CD4-positive, alpha-beta memory T cell (primary cell): ENCODE measurements at regions not wholly inside any gene's neighbourhood (a gene's known extent, or its start where the extent isn't known, plus 50 kb on each side); places are given as distances from the start of the nearest gene placed in this dataset.

ENCODE experiments used
- CTCF ChIA-PET: fragments of 350-600 bp; sonication (Branson Sonifier 250); formaldehyde crosslinking; loops from one replicate; lab custom pipeline; 2021; ENCODE audit warnings: inconsistent platforms; ENCODE audit not compliant: partially characterized antibody; lab: Charles Lee
- POLR2A ChIA-PET: fragments of 350-600 bp; sonication (Branson Sonifier 250); formaldehyde crosslinking; loops from one replicate; lab custom pipeline; 2021; ENCODE audit not compliant: partially characterized antibody; lab: Charles Lee
- DNase-seq, 5 donors: peaks; one replicate each; pipeline versions ENCODE4 v3.0.0 to v3.0.0-alpha.2; 2020 to 2022; ENCODE audit warnings: mixed read lengths in 1 of 5
- H3K27ac ChIP-seq: one replicate; pipeline ENCODE4 v1.7.0; 2013; ENCODE audit warnings: low read depth, low read length
- H3K27me3 ChIP-seq: 2 replicates; pipeline ENCODE4 v1.7.0; 2013; ENCODE audit warnings: mild to moderate bottlenecking, low read length, moderate library complexity; ENCODE audit not compliant: insufficient read depth
- H3K36me3 ChIP-seq: 2 replicates; pipeline ENCODE4 v1.7.0; 2013; ENCODE audit warnings: mild to moderate bottlenecking, low read length, moderate library complexity; ENCODE audit not compliant: insufficient read depth
- H3K4me1 ChIP-seq: 2 replicates; pipeline ENCODE4 v1.7.0; 2013; ENCODE audit warnings: mild to moderate bottlenecking, low read length, moderate library complexity; ENCODE audit not compliant: insufficient read depth
- H3K4me3 ChIP-seq, 2 donors: one replicate each; pipeline ENCODE4 v1.7.0; 2013; ENCODE audit warnings: low read length in 2 of 2, mild to moderate bottlenecking in 1 of 2
- H3K9me3 ChIP-seq, 2 donors: one replicate each; pipeline ENCODE4 v1.7.0; 2013; ENCODE audit warnings: low read length in 2 of 2, control low read depth in 1 of 2; ENCODE audit not compliant: control insufficient read depth in 1 of 2
- H3K27ac Mint-ChIP-seq, 7 donors: one replicate each; pipeline ENCODE4 v1.8.0; 2020 to 2021; ENCODE audit warnings: mixed read lengths in 7 of 7, mild to moderate bottlenecking in 6 of 7, inconsistent platforms in 3 of 7, moderate library complexity in 3 of 7
- H3K27me3 Mint-ChIP-seq, 2 donors: one replicate each; pipeline ENCODE4 v1.8.0; 2020 to 2021; ENCODE audit warnings: mixed read lengths in 2 of 2
- H3K36me3 Mint-ChIP-seq, 2 donors: one replicate each; pipeline ENCODE4 v1.8.0; 2020 to 2021; ENCODE audit warnings: mixed read lengths in 2 of 2, inconsistent platforms in 1 of 2, mild to moderate bottlenecking in 1 of 2
- H3K4me1 Mint-ChIP-seq, 4 donors: one replicate each; pipeline ENCODE4 v1.8.0; 2020 to 2021; ENCODE audit warnings: mixed read lengths in 4 of 4, mild to moderate bottlenecking in 1 of 4
- H3K4me3 Mint-ChIP-seq, 8 donors: one replicate each; pipeline ENCODE4 v1.8.0; 2020 to 2021; ENCODE audit warnings: mixed read lengths in 8 of 8, mild to moderate bottlenecking in 7 of 8, moderate library complexity in 6 of 8, inconsistent platforms in 3 of 8
- H3K9me3 Mint-ChIP-seq, 8 donors: one replicate each; pipeline ENCODE4 v1.8.0; 2020 to 2021; ENCODE audit warnings: mixed read lengths in 8 of 8, mild to moderate bottlenecking in 5 of 8, inconsistent platforms in 3 of 8, moderate library complexity in 1 of 8
- intact Hi-C: fragments of 100-400 bp; cut with micrococcal nuclease; formaldehyde crosslinking; loops from one replicate; pipeline ENCODE4 v1.15.1; 2023

DNA sequence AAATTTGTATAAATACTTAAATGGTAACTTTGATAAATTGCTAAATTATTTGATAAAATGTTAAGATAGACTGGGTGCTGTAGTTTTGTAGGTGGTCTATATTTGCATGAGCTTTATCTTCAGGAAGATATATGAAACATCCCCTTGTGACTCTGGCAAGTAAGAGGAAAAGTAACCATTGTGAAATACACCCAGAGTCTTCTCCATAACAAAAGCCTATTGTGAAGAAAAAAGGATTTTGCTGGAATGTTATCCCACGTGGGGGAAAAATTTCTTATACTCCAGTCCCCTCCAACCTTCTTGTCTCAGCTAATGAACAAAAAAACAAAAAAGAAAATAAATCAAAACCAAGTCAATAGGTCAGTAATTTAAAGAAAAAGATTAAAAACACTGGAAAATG lies 600.7 kb downstream of the HDGFL1 start:
- Histone ChIP-seq H3K27ac (no peak overlapping the region), H3K4me1 (no peaks in the 10 kb centered on the region), H3K9me3 (peaks cover 0 to 6% of the 10 kb centered on the region in 2 donors), H3K36me3 (no peaks in the 10 kb centered on the region), H3K4me3 (no peak overlapping the region), H3K27me3 (no peaks in the 10 kb centered on the region)
- H3K9me3 Mint-ChIP-seq = peaks cover 0 to 21% (median 5%) of the 10 kb centered on the region in 8 donors
- DNase-seq = no peak
- ChIA-PET CTCF (no interaction called here), POLR2A (no interaction called here)
- no peaks in the 10 kb centered on the region for H3K27me3 Mint-ChIP-seq
- H3K27ac Mint-ChIP-seq = no peak overlapping the region
- H3K36me3 Mint-ChIP-seq = no peaks in the 10 kb centered on the region
- H3K4me3 Mint-ChIP-seq = no peak overlapping the region
- intact Hi-C loops = no loop called here
- H3K4me1 Mint-ChIP-seq = no peaks in the 10 kb centered on the region

DNA sequence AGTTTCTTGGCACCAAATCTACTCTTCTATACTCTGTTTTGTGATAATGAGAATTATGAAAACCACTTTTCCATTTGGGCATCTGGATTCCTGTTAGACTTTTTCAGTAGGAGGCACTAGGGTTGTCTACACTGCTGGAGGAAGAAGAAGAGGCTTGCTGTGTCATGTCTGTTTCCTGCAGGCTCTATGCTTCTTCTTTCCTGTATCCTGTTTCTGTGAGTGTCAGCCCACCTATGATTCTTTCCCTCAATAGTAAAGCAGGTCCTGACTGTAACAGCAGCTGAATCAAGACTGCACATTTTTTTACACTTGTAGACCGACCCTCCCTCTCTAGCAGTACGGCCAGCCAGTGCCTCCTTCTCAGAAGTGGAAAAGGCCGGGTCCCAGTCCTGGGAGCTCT lies 603.9 kb downstream of the HDGFL1 start:
- H3K4me3 Mint-ChIP-seq = no peak overlapping the region
- CTCF ChIA-PET = no interaction called here
- POLR2A ChIA-PET = no interaction called here

DNA sequence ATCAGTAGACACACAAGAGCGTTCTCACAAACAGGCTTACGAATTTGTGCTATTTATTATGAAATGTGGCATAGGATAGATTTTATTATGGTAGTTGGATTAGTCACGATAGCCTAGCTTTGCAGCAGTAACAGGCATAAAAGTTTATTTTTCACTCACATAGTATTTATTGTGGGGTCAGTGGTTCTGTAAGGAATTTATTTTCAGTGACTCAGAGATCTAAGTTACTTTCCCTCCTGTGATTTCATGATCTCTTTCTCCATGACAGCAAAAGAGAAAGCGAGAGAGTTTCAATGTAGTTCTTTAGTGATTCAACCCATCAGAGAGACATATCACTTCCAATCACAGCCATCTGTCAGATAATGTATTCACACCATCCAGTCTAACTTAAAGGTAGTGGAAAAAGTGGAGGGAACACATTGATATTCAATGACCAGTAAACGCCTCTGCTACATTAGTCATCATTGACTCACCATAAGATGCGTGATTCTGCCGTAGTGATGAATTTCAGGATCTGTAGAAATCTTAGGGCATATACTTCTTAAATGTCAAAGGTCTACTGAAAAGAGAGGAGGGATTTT lies 605.5 kb downstream of the HDGFL1 start:
- H3K4me1 Mint-ChIP-seq = no peaks in the 10 kb centered on the region
- no peaks in the 10 kb centered on the region for H3K27me3 Mint-ChIP-seq
- no peak for DNase-seq
- H3K36me3 ChIP-seq = no peaks in the 10 kb centered on the region
- CTCF ChIA-PET = no interaction called here
- POLR2A ChIA-PET = no interaction called here
- intact Hi-C loops = no loop called here
- H3K36me3 Mint-ChIP-seq = no peaks in the 10 kb centered on the region
- peaks cover 0 to 13% (median 2%) of the 10 kb centered on the region in 8 donors for H3K9me3 Mint-ChIP-seq
- H3K4me3 ChIP-seq = no peak overlapping the region
- no peaks in the 10 kb centered on the region for H3K27me3 ChIP-seq
- H3K27ac Mint-ChIP-seq = no peak overlapping the region
- H3K27ac ChIP-seq = no peak overlapping the region
- H3K9me3 ChIP-seq = peaks cover 0 to 3% of the 10 kb centered on the region in 2 donors
- H3K4me3 Mint-ChIP-seq = no peak overlapping the region
- no peaks in the 10 kb centered on the region for H3K4me1 ChIP-seq

More for the DNA sequence above, 603.9 kb downstream of the HDGFL1 start:
- H3K27me3 Mint-ChIP-seq = no peaks in the 10 kb centered on the region
- Histone ChIP-seq H3K27me3 (no peaks in the 10 kb centered on the region), H3K36me3 (no peaks in the 10 kb centered on the region), H3K4me3 (no peak overlapping the region), H3K27ac (no peak overlapping the region), H3K9me3 (peaks cover 0 to 3% of the 10 kb centered on the region in 2 donors), H3K4me1 (no peaks in the 10 kb centered on the region)
- DNase-seq = no peak
- no peak overlapping the region for H3K27ac Mint-ChIP-seq
- intact Hi-C loops = no loop called here
- no peaks in the 10 kb centered on the region for H3K36me3 Mint-ChIP-seq
- H3K9me3 Mint-ChIP-seq = peaks cover 0 to 13% (median 2%) of the 10 kb centered on the region in 8 donors
- no peaks in the 10 kb centered on the region for H3K4me1 Mint-ChIP-seq

DNA sequence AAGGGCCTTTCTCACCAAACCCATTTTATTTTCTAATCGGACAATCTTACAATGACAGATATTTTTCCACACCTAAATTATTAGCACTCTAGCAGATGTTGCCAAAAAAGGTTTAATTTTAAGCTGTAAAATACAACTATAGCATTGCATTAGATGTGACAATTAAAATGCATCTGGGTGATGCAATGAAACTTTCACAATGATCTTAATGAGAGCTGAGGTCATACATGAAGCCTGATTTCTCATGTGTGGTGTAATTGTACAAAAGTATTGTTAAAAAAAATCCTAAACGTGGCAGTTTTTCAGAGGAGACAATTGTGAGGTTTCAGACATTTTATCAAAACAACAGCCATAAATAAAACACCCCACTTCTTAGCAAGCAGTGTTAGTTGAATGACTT lies 606.0 kb downstream of the HDGFL1 start:
- CTCF ChIA-PET = no interaction called here
- no peak overlapping the region for H3K4me3 ChIP-seq
- Mint-ChIP-seq H3K9me3 (peaks cover 0 to 12% (median 4%) of the 10 kb centered on the region in 8 donors), H3K27ac (no peak overlapping the region), H3K4me3 (no peak overlapping the region), H3K27me3 (no peaks in the 10 kb centered on the region), H3K4me1 (no peaks in the 10 kb centered on the region), H3K36me3 (no peaks in the 10 kb centered on the region)
- intact Hi-C loops = no loop called here
- no peak overlapping the region for H3K27ac ChIP-seq
- no peaks in the 10 kb centered on the region for H3K27me3 ChIP-seq
- no peaks in the 10 kb centered on the region for H3K36me3 ChIP-seq
- DNase-seq = no peak
- H3K9me3 ChIP-seq = peaks cover 0 to 2% of the 10 kb centered on the region in 2 donors
- POLR2A ChIA-PET = no interaction called here
- H3K4me1 ChIP-seq = no peaks in the 10 kb centered on the region

- ChIA-PET CTCF (no interaction called here), POLR2A (no interaction called here)
- Histone ChIP-seq H3K4me1 (no peaks in the 10 kb centered on the region), H3K36me3 (no peaks in the 10 kb centered on the region), H3K9me3 (no peaks in the 10 kb centered on the region), H3K4me3 (no peak overlapping the region), H3K27ac (no peak overlapping the region), H3K27me3 (no peaks in the 10 kb centered on the region)
- peaks cover 0 to 6% (median 3%) of the 10 kb centered on the region in 8 donors for H3K9me3 Mint-ChIP-seq
- intact Hi-C loops = no loop called here
- no peak overlapping the region for H3K27ac Mint-ChIP-seq
- H3K4me1 Mint-ChIP-seq = no peaks in the 10 kb centered on the region
- H3K27me3 Mint-ChIP-seq = no peaks in the 10 kb centered on the region
- no peaks in the 10 kb centered on the region for H3K36me3 Mint-ChIP-seq
- DNase-seq = no peak
- no peak overlapping the region for H3K4me3 Mint-ChIP-seq
Observed at GRCh38 chr6:23176471-23176870, 607.1 kb downstream of the HDGFL1 start.

DNA sequence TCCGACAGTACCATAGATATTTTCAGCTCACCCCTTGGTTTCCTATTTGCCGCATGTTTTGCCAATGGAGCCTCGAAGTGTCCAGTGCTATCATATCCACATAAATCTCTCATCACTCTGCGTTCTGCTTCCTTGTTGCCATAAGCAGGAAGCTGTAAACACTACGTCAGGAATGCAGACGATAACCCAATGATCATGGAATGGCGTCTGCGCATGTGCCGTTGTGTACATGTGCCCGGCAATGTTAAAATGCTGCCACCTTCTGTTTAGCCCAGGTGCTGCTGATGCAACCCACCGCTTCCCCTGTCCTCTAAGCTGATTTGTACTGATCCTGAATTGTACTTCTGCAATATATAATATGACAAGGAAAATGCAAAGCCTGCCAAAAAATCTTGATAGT lies 607.5 kb downstream of the HDGFL1 start:
- Histone ChIP-seq H3K9me3 (no peaks in the 10 kb centered on the region), H3K27me3 (no peaks in the 10 kb centered on the region), H3K36me3 (no peaks in the 10 kb centered on the region), H3K4me1 (no peaks in the 10 kb centered on the region), H3K4me3 (no peak overlapping the region), H3K27ac (no peak overlapping the region)
- H3K36me3 Mint-ChIP-seq = no peaks in the 10 kb centered on the region
- ChIA-PET POLR2A (no interaction called here), CTCF (no interaction called here)
- peaks cover 0 to 6% (median 3%) of the 10 kb centered on the region in 8 donors for H3K9me3 Mint-ChIP-seq
- H3K27me3 Mint-ChIP-seq = no peaks in the 10 kb centered on the region
- H3K4me1 Mint-ChIP-seq = no peaks in the 10 kb centered on the region
- H3K27ac Mint-ChIP-seq = no peak overlapping the region
- no peak for DNase-seq
- intact Hi-C loops = no loop called here
- no peak overlapping the region for H3K4me3 Mint-ChIP-seq

GRCh38 chr6:23177806-23178205 lies 608.4 kb downstream of the HDGFL1 start:
- Mint-ChIP-seq H3K4me3 (no peak overlapping the region), H3K27me3 (no peaks in the 10 kb centered on the region)

DNA sequence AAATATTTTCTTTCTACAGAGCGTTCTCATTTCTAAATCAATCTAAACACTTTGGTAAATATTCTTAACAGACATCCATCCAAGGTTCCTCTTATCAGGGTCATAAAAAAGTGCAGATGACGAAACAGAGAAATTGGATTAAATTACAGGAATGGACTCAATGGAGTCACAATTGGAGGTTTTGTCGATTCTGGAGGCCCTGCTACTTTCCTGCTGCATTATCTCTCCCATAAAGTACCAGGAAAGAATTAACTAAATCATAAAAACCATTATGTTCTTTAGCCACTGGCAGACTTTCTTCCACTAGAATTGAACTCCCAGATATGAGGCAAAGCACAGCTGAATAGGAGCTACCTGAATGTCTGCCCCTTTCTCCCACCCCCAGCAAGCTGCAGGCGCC lies 610.6 kb downstream of the HDGFL1 start:
- H3K36me3 Mint-ChIP-seq = no peaks in the 10 kb centered on the region
- H3K9me3 ChIP-seq = no peaks in the 10 kb centered on the region
- ChIA-PET CTCF (no interaction called here), POLR2A (no interaction called here)
- intact Hi-C loops = no loop called here
- no peaks in the 10 kb centered on the region for H3K4me1 ChIP-seq
- no peak overlapping the region for H3K4me3 Mint-ChIP-seq
- no peak for DNase-seq
- peaks cover 0 to 9% (median 5%) of the 10 kb centered on the region in 8 donors for H3K9me3 Mint-ChIP-seq
- no peaks in the 10 kb centered on the region for H3K36me3 ChIP-seq
- no peaks in the 10 kb centered on the region for H3K27me3 ChIP-seq
- H3K27me3 Mint-ChIP-seq = no peaks in the 10 kb centered on the region
- no peaks in the 10 kb centered on the region for H3K4me1 Mint-ChIP-seq
- H3K27ac ChIP-seq = no peak overlapping the region
- no peak overlapping the region for H3K4me3 ChIP-seq
- H3K27ac Mint-ChIP-seq = no peak overlapping the region

More at GRCh38 chr6:23177806-23178205, 608.4 kb downstream of the HDGFL1 start:
- ChIA-PET POLR2A (no interaction called here), CTCF (no interaction called here)
- no peak for DNase-seq
- H3K36me3 Mint-ChIP-seq = no peaks in the 10 kb centered on the region
- H3K27me3 ChIP-seq = no peaks in the 10 kb centered on the region
- H3K36me3 ChIP-seq = no peaks in the 10 kb centered on the region
- no peak overlapping the region for H3K4me3 ChIP-seq
- no peaks in the 10 kb centered on the region for H3K4me1 Mint-ChIP-seq
- intact Hi-C loops = no loop called here
- H3K27ac ChIP-seq = no peak overlapping the region
- no peak overlapping the region for H3K27ac Mint-ChIP-seq
- H3K9me3 Mint-ChIP-seq = peaks cover 0 to 6% (median 3%) of the 10 kb centered on the region in 8 donors
- H3K9me3 ChIP-seq = no peaks in the 10 kb centered on the region
- no peaks in the 10 kb centered on the region for H3K4me1 ChIP-seq
